GM10266 (cell line): ENCODE measurements at regions not wholly inside any gene's neighbourhood (a gene's known extent, or its start where the extent isn't known, plus 50 kb on each side); places are given as distances from the start of the nearest gene placed in this dataset.

ENCODE experiments used
- DNase-seq: peaks from one replicate; pipeline ENCODE4 v3.0.0; 2012; ENCODE audit errors: extremely low spot score
- TF ChIP-seq, protein P1 (sequence below): IDR thresholded peaks from 2 replicates; pipeline ENCODE4 v1.5.1; 2012; ENCODE audit warnings: mild to moderate bottlenecking, low read depth; ENCODE audit not compliant: control insufficient read depth, insufficient read depth; ENCODE audit errors: missing control alignments

DNA sequence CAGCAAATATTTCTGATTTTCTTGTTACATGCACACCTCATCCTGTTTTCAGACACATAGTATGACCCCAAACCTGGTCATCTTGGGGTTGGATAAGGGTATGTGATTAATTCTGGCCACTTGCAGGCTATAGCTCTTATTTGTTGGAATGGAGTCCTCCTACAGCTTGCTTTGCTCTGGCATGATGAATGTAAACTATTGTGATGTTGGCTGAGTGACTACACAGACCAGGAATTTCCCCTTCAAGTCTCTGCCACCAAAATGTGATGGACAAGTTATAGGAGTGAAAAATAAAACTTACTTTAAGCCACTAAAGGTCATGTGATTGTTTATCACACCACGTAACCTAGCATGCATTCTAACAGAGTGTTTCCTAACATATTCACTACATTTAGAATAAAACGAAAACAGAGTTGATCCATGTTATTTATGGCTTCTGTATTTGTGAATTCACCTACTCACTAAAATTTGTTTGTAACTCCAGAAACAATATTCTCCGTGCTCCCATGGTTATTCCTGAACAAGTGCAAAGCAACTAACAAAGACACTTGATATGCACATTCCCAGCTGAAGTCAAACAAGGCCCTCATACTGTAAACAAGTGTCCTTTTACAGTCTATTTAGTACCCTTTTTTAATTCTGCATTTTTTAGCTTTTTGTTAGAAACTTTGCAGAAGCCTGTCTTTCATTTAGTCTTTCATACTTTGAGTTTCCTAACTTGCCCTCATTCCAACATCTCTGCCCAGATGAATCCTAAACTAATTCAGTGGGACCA lies 599.2 kb upstream of the PCDH15 start:
- TF ChIP-seq, protein P1, sequence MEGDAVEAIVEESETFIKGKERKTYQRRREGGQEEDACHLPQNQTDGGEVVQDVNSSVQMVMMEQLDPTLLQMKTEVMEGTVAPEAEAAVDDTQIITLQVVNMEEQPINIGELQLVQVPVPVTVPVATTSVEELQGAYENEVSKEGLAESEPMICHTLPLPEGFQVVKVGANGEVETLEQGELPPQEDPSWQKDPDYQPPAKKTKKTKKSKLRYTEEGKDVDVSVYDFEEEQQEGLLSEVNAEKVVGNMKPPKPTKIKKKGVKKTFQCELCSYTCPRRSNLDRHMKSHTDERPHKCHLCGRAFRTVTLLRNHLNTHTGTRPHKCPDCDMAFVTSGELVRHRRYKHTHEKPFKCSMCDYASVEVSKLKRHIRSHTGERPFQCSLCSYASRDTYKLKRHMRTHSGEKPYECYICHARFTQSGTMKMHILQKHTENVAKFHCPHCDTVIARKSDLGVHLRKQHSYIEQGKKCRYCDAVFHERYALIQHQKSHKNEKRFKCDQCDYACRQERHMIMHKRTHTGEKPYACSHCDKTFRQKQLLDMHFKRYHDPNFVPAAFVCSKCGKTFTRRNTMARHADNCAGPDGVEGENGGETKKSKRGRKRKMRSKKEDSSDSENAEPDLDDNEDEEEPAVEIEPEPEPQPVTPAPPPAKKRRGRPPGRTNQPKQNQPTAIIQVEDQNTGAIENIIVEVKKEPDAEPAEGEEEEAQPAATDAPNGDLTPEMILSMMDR, result no peak
- no peak for DNase-seq

DNA sequence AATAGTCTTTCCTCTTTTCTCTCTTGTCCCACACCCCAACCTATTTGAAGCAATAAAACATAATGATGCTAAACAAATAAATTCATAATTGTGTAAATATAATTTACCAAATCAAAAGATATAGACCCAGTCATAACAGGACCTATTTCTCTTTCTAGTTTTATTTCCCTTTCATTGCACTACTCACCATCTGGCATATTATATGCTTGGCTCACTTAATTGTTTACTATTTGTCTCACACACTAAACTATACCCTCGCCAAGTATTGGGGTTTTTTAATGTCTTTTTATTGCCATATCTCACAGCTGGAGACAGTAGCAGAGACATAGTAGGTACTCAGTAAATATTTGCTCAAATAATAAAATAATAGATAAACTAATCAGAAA lies 597.5 kb upstream of the PCDH15 start:
- TF ChIP-seq, protein P1, result no peak
- no peak for DNase-seq

DNA sequence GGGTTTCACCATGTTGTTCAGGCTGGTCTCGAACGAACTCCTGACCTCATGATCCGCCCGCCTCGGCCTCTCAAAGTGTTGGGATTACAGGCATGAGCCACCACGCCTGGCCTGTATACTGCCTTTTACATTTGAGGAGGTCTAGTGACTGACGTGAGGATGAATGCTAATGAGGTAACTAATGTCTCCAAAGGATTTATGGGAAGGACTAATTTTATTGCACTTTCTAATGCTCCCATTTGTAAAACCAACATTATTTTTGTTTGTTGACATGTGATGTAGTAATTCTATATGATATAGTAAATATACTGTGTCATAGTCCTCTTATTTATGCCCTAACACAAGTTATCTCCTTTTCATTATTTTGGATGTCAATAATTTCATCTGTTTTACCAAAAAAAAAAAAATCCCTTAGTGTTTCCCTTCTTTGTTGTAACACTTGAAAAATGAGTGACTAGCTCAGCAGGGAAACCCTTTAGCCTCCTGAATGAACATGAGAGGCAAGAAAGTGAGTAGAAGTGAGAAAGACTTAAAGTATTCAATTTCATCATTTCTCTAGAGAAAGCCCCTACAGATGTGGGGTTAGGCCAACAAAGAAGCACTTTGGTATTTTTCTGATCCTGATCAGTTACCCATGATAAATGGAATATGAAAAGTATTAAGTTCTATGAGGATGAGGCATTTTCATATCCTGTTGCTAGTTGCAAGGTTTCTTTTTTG lies 596.9 kb upstream of the PCDH15 start:
- TF ChIP-seq, protein P1, result no peak
- no peak for DNase-seq

DNA sequence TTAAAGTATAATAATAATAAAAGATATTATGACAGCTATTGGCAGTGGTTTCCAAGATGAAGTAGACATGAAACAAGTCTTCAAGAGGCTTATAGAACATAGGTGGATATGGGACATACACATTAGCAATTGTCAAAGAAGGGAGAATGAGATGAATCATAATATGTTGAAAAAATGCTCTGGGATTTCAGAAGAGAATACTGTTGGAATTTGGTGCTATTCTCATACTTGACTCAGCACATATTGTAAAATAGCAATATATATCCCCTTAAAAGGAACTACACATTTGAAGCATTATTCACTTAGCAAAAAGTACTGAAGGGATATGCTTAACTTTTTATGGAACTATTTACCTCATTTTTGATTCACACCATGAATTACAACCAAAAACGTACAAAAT lies 577.2 kb upstream of the PCDH15 start:
- TF ChIP-seq, protein P1, result no peak
- no peak for DNase-seq

DNA sequence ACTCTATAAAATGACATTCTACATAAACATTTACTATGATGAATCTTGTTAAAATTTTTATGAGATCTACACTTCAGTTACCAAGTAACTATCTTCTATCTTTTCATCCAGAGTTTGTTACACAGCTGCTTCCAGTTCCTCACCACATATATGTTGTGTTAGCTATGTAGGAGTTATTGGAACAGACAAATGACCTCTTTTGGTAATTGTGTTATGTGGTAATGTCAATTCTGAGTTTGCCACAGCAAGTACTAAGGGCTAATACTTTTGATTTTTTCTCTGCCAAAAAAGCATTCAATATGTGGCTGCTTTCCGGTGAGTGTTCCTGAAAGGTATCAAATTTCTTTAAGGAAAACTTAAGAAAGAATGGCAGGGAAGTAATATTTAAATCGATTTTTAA lies 573.9 kb upstream of the PCDH15 start:
- TF ChIP-seq, protein P1, result no peak
- no peak for DNase-seq

DNA sequence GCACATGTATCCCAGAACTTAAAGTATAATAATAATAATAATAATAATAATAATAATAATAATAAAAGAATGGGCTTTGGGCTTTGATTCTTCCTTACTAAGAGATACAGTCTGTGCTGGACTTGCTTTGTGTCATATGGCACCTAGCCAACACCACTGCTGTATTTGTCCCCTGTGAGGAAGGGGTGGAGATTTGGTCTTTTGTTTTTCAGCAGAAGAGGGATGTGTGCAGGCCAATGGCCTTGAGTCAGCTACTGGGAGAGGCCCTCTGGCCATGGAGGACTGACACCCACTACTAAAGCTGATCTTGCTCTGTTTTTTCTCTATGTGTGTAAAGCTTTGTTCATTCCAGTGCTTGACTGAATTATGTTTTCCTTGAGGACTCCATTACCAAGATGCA lies 573.0 kb upstream of the PCDH15 start:
- TF ChIP-seq, protein P1, result no peak
- DNase-seq, result no peak
